Neural progenitor cell (in vitro differentiated cells): ENCODE measurements at regions not wholly inside any gene's neighbourhood (a gene's known extent, or its start where the extent isn't known, plus 50 kb on each side); places are given as distances from the start of the nearest gene placed in this dataset.

ENCODE experiments used
- EZH2phosphoT487 ChIP-seq: fragments of 200-600 bp; sonication (generic); IDR thresholded peaks from 2 replicates; pipeline ENCODE4 v1.6.1; 2017; ENCODE audit warnings: antibody characterized with exemption
- TF ChIP-seq, protein P1 (sequence below): fragments of 200-600 bp; sonication (generic); IDR thresholded peaks from 2 replicates; pipeline ENCODE4 v1.5.1; 2017; ENCODE audit warnings: antibody characterized with exemption, mild to moderate bottlenecking

DNA sequence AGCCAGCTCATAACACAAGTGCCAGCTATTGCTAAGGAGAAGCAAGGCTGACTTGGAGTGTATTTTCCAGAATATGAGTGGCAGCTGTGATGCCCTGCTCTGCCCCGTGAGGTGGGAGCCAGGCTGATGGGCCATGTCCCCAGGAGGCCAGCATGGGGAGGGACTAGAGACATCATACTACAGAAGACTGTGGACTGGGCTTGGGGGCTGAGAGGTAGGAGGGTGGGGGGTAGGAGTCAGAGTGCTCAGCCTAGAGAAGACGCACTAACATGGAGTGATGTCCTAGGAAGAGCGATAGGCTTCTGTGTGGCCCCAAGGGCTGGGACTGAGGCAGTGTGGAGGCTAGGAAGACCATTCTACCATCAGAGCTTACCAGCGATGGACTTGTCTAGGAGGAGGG is 143.7 kb downstream of the WSCD1 start:
- TF ChIP-seq, protein P1, sequence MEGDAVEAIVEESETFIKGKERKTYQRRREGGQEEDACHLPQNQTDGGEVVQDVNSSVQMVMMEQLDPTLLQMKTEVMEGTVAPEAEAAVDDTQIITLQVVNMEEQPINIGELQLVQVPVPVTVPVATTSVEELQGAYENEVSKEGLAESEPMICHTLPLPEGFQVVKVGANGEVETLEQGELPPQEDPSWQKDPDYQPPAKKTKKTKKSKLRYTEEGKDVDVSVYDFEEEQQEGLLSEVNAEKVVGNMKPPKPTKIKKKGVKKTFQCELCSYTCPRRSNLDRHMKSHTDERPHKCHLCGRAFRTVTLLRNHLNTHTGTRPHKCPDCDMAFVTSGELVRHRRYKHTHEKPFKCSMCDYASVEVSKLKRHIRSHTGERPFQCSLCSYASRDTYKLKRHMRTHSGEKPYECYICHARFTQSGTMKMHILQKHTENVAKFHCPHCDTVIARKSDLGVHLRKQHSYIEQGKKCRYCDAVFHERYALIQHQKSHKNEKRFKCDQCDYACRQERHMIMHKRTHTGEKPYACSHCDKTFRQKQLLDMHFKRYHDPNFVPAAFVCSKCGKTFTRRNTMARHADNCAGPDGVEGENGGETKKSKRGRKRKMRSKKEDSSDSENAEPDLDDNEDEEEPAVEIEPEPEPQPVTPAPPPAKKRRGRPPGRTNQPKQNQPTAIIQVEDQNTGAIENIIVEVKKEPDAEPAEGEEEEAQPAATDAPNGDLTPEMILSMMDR: no peak
- TF ChIP-seq EZH2phosphoT487: no peak
